KOPT-K1 (cell line): ENCODE measurements at regions not wholly inside any gene's neighbourhood (a gene's known extent, or its start where the extent isn't known, plus 50 kb on each side); places are given as distances from the start of the nearest gene placed in this dataset.

Source experiments
- H3K27ac ChIP-seq: fragments of 200-600 bp; sonication (generic); 2 replicates; pipeline ENCODE4 v1.5.1; 2016; ENCODE audit warnings: antibody characterized with exemption, mild to moderate bottlenecking, low read depth, low read length; ENCODE audit not compliant: poor library complexity, severe bottlenecking
- H3K36me3 ChIP-seq: fragments of 200-600 bp; sonication (generic); 2 replicates; pipeline ENCODE4 v1.5.1; 2017; ENCODE audit warnings: antibody characterized with exemption, mild to moderate bottlenecking, low read length, moderate library complexity; ENCODE audit not compliant: insufficient read depth
- H3K9me3 ChIP-seq: fragments of 200-600 bp; sonication (generic); 2 replicates; pipeline ENCODE4 v1.5.1; 2017; ENCODE audit warnings: antibody characterized with exemption, low read length, mild to moderate bottlenecking; ENCODE audit not compliant: insufficient read depth, poor library complexity, severe bottlenecking

- H3K36me3 ChIP-seq, result no peaks in the 10 kb centered on the region
- no peaks in the 10 kb centered on the region for H3K9me3 ChIP-seq
Observed at GRCh38 chr1:208421486-208421885, 177.3 kb upstream of the PLXNA2 start.

DNA sequence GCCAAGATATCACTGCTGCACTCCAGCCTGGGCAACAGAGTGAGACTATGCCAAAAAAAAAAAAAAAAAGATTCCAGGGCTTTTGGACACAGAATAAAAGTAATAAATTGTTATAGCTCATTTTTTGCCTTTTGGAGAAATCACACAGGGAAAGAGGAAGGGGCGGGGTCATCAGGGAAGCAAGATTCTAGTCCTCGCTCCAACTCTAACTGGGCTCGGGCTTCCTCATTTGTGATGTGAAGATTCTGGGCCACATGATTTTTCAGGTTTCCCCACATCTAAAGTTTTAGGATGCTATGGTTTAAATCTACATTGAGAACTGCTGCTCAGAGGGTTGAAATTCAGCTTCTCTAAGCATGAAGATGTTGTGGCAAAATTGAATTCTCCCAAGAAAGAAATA lies 179.3 kb upstream of the PLXNA2 start:
- no peak overlapping the region for H3K27ac ChIP-seq
- no peaks in the 10 kb centered on the region for H3K36me3 ChIP-seq
- H3K9me3 ChIP-seq, result no peaks in the 10 kb centered on the region

More at GRCh38 chr1:208421486-208421885, 177.3 kb upstream of the PLXNA2 start:
- H3K27ac ChIP-seq, result no peak overlapping the region

DNA sequence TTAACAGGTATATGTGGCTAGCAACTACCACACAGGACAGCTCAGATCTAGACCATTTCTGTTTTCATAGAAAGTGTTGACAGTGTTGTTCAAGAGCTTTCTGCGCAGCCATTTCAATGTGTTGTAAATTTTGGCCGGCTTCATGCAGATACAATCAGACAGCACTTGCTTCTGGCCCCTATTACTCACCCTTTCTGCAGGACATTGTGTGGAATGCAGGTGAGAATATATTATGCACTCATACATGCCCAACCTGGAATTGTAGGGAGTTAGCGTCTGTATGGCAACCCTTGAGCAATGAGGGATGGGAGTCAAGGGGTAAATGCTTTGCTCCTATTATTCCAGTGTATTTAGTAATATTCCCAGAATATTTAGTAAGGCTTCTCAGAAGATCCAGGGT lies 180.9 kb upstream of the PLXNA2 start:
- no peak overlapping the region for H3K27ac ChIP-seq
- H3K9me3 ChIP-seq, result no peaks in the 10 kb centered on the region
- no peaks in the 10 kb centered on the region for H3K36me3 ChIP-seq

GRCh38 chr1:208430220-208430619 lies 186.0 kb upstream of the PLXNA2 start:
- Histone ChIP-seq H3K27ac (no peak overlapping the region), H3K36me3 (no peaks in the 10 kb centered on the region), H3K9me3 (no peaks in the 10 kb centered on the region)

DNA sequence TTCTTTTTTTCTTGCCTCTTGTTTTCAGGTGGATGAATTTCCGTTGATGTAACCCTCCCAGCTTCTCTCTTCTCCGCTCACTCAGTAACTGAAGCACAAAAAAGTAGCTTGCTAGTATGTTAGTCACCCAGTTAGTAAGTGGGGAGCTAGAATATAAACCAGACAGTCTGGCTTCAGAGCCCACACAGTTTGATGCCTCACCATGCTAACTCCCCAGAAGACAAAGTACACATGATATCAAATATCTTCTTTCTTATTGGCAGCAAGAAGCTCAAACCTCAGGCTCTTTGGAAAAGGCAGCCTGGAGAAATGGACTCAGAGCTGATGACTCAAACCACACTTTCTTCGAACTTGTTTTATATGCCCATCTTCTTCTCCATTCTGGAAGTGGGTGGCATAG lies 187.5 kb upstream of the PLXNA2 start:
- no peaks in the 10 kb centered on the region for H3K9me3 ChIP-seq
- no peaks in the 10 kb centered on the region for H3K36me3 ChIP-seq
- no peak overlapping the region for H3K27ac ChIP-seq

DNA sequence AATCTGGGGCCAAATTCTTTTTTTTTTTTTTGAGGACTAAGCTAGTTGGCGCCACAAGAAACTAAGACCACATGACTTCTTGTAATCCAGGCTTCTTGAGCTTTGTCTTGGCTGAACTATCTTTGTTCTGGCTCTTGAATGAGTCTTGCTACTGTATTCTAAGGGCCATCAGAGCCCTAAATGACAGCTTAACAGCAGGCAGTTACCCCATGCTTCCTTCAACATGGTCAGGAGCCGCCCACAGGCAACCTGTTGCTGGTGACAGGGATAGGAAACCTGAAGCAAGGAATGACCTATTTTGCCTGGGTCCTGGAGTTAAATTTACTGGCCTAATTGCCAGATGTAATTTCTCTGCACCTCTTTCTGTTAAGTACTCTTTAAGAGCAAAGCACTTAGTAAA lies 188.2 kb upstream of the PLXNA2 start:
- Histone ChIP-seq H3K27ac (no peak overlapping the region), H3K36me3 (no peaks in the 10 kb centered on the region), H3K9me3 (no peaks in the 10 kb centered on the region)

DNA sequence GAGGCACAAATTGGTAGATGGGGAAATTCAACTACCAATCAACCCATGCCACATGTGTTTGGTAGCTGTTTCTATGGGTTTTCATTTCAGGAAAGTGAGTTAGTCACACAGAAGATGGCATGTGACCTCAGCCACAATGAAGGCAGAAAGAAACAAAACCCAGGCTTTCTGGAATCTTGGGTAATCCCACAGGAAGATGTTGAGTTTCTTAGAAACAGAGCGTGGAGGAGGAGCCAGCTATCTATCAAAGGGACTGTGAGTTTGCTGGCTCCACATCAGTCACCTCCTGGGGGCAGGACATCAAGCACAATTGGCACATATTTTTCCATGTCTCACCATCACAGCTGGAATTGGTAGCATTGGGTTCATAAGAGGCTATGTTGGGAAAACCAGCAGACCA lies 188.9 kb upstream of the PLXNA2 start:
- no peaks in the 10 kb centered on the region for H3K36me3 ChIP-seq
- H3K27ac ChIP-seq, result no peak overlapping the region
- no peaks in the 10 kb centered on the region for H3K9me3 ChIP-seq

- no peak overlapping the region for H3K27ac ChIP-seq
- no peaks in the 10 kb centered on the region for H3K9me3 ChIP-seq
- no peaks in the 10 kb centered on the region for H3K36me3 ChIP-seq
Observed at GRCh38 chr1:208433971-208434370, 189.8 kb upstream of the PLXNA2 start.

DNA sequence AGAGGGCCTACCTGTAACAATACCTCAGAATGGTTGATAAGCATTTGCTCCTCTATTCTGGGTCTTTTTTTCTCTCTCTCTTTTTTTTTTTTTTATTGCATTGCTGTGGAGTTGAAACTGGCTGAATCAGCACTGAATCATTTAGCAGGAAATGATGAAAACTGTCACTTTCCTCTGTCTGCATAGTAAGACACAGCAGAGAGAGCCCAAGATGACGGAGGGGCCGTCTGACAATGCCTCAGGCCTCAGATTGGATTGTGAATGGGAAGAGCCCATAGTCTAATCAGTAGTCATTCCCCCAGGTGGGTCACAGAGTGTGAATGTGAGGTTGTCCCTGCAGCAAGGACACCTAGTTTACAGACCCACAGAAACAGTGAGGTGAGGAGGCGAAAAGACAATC lies 193.2 kb upstream of the PLXNA2 start:
- H3K36me3 ChIP-seq, result no peaks in the 10 kb centered on the region
- no peak overlapping the region for H3K27ac ChIP-seq

GRCh38 chr1:208438112-208438699 lies 194.0 kb upstream of the PLXNA2 start:
- H3K27ac ChIP-seq, result no peak overlapping the region
- no peaks in the 10 kb centered on the region for H3K36me3 ChIP-seq

More for the DNA sequence above, 193.2 kb upstream of the PLXNA2 start:
- H3K9me3 ChIP-seq, result no peaks in the 10 kb centered on the region

DNA sequence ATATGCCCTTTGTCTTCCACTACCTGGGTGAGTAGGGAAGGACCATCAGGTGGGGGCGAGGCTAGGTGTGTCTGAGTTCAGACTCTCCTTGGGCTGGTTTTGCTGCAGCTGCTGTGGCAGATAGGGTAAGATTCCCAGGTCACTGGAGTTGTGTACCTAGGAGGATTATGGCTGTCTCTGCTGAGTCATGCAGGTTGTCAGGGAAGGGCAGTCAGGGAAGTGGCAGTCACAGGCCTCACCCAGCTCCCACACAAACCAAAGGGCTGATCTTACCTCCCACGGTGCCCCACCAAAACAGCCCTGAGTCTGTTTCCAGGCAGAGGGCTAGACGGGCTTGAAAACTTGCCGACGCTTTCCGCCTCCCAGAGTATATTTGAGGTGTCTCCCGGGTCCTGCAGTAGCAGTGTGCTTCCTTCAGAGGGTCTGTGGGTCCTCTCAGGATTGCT lies 201.6 kb upstream of the PLXNA2 start:
- Histone ChIP-seq H3K9me3 (no peaks in the 10 kb centered on the region), H3K27ac (no peak overlapping the region), H3K36me3 (no peaks in the 10 kb centered on the region)

More at GRCh38 chr1:208438112-208438699, 194.0 kb upstream of the PLXNA2 start:
- H3K9me3 ChIP-seq, result no peaks in the 10 kb centered on the region

GRCh38 chr1:208446271-208446691 lies 202.1 kb upstream of the PLXNA2 start:
- H3K27ac ChIP-seq, result no peak overlapping the region
- H3K36me3 ChIP-seq, result no peaks in the 10 kb centered on the region
- no peaks in the 10 kb centered on the region for H3K9me3 ChIP-seq

DNA sequence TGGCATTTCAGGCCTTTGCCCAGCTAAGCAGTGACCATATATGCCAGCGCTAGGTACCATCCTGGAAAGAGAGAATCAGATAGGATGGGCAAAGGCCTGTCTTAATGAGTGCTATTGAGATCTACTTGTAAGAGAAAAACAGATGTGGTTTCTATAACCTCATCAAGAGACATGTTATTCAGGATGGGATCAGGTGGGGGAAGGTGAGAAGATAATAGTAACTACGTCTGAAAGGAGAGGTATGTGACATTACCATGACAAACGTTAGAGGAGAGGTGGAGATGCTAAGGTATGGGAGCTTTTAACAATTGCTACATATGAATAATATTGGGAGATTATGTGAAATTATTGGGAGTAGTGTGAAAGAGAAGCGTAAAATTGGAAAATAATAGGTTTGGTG lies 204.2 kb upstream of the PLXNA2 start:
- H3K27ac ChIP-seq, result no peak overlapping the region
- H3K36me3 ChIP-seq, result no peaks in the 10 kb centered on the region
- H3K9me3 ChIP-seq, result no peaks in the 10 kb centered on the region

DNA sequence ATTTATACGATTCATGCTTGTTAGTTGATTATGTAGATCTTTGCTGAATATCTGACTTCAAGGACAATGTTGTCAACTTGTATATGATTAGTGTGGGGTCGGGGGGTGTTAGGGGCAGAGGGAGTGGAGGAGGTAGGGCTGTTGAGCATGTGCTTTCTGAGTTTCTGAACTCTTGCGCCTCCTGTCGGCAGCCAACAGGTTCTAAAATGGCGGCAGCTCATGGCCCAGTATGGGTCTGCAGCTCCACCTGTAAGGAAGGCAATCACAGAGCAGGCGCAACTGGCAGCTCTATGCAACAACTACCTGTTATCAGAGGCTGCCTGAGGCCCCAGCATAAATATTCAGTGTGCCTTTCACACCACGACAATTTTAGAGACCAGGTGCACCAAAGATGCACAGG lies 205.8 kb upstream of the PLXNA2 start:
- Histone ChIP-seq H3K36me3 (no peaks in the 10 kb centered on the region), H3K27ac (no peak overlapping the region), H3K9me3 (no peaks in the 10 kb centered on the region)

DNA sequence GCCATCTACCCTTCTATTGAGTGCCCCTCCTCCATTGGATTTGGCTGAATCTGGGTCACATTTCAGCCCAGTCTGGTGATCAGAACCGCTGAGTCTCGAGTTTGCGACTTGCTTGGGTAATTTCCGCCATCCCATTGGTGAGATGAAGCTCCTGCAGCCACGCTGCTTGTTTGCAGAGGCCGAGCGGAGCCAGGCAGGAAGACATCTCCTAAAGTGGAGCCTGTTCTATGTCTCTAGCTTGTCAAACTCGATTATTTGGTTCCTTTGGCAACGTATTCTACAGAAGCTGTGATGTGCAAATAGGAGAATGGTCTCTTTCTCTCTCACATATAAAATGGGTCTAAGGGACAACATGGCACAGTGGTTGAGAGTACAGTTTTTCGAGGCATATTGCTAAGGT lies 206.8 kb upstream of the PLXNA2 start:
- Histone ChIP-seq H3K36me3 (no peaks in the 10 kb centered on the region), H3K27ac (no peak overlapping the region), H3K9me3 (no peaks in the 10 kb centered on the region)

DNA sequence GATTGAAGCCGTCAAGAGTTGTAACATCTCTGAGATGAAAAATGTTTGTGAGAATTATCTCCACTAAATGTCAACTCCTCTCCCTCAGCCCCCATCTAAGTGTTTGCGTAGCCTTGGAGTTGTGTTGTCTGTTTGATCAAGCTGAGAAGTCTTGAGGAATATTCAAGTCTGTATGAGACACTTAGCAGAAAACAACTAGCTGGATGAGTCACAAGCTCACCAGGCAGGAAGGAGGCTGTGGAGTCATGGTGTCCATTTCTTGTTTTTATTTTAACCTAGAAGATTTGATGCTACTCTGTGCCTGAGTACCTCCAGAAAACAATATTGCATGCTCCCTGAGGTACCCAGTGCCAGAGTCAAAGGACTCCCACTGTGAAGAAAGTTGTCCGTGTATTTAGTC lies 211.6 kb upstream of the PLXNA2 start:
- Histone ChIP-seq H3K27ac (no peak overlapping the region), H3K36me3 (no peaks in the 10 kb centered on the region), H3K9me3 (no peaks in the 10 kb centered on the region)
